GM21619 (cell line): ENCODE measurements at regions not wholly inside any gene's neighbourhood (a gene's known extent, or its start where the extent isn't known, plus 50 kb on each side); places are given as distances from the start of the nearest gene placed in this dataset.

Source experiments
- ATAC-seq: cut with Tn5 transposase; IDR thresholded peaks from one replicate; pipeline ENCODE4 v1.9.1; 2021; ENCODE audit not compliant: unreplicated experiment

DNA sequence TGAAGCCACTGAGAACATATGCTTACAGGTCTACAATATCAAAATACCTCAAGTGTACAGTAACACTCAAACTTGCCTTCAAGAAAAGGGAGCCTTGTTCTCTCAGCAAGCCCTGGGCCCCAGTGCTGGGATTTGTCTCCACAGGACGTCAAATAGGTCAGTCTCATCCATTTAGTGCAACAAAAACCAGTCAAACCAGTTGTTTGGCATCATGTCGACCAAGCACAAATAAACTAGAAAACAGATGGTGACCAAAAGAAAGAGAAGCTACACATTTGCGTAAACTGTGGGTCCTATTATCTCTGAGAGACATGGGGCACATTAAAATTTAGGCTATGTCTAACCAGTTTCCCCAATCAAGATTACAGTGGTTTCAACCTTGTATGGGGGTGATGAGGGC, 182.6 kb upstream of the PKDCC start:
- no peak for ATAC-seq

DNA sequence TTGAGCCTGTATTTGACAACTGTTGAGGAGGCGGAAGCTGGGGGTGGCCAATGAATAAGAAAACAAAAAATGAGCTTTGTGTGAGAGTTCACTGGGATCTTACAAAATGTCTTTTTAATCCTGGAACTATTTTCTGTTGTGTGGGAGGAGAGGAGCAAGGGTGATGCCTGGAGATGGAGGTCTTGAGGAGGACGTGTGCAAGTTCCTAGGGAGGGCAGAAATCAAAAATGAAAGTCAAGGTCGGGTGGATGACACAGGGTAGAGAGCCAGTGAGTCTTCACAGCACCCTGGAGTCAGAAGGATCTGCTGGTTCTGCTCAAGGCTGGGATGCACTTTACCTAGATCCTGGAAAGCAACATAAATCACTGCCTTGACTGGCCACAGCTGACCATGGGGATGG, 180.3 kb upstream of the PKDCC start:
- no peak for ATAC-seq

DNA sequence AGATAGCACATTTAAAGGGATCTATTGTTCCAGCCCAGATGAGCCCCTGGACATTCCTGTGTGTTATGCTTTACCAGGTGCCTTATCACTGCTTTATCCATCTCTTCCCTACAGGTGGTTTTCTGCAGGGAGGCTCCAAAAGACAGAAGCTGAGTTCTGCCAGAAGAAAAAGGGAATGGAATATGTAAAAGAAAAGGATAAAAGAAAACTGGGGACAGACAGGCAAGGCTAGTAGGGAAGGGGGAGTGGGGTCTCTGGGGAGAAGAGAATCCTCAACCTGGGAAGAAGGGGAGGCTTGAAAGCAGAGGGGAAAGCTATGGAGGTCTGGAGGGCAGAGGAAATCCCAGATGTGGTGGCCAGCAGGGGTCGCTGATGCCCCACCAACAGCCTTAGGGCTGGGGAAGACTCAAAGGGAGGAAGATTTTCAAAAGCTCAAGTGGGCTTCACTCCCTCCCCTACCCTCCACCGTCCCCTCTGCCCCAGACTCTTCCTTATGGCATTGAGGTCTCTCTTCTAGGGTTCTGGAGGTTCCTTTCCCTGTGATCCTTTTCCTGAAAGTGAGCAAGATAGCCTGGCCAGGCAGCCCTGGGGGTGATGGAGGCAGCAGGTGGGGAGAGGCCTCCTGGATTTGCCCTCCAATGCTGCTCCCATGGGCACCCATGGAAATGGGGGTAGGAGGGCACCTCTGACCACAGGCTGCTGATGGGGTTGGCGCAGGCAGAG, 178.1 kb upstream of the PKDCC start:
- peak; percentile 56 for ATAC-seq

DNA sequence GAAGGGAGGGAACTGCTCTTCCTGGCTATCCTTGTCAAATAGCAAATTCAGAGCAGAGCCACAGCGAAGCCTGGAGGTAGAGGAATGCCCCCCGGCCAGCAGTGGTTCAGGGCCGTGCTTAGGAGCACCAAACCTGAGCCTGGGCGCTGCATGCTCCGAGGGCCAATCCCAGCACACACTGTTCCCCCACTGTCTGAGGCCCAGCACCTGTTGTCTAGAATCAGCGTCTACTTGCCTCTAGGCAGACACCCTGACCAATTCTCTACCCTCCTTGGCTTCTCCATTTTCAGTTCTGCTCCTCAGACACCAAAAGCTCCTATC, 177.6 kb upstream of the PKDCC start:
- no peak for ATAC-seq

DNA sequence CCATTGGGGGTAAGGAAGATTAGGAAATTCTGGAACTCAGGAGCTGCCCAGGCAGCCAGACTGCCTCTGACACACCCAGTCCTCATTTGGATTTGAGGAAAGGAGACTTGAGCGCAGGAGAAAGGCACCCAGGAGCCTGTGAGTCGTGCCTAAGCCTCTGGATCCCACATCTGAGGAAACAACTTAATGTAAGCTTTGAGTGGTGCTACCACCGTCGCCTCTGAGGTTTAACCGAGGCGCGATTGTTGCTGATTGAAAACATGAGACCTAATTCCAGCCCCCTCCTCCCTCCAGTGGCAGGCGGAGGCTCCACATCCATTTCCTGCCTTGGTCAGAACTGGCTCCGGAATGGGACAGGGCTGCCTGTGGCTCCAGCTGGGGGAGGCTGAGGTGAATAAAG, 176.7 kb upstream of the PKDCC start:
- no peak for ATAC-seq

DNA sequence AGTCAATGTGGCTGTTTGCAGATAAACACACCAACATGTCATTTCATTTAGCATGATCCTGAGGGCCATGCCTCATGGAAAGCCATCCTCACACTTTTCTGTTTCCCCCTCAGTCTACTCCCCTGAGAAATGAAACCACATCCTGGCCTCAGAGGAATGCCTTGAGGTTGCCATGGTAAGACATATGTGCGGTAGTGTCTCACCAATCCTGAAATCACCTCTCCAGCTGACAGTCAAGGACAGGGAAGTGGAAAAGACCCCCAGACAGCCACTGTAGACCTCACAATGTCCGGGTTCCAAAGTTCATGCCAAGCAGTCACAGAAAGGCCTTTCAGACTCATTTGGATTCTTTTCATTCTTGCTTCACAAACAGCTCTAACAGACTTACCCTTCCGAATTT, 175.2 kb upstream of the PKDCC start:
- no peak for ATAC-seq

DNA sequence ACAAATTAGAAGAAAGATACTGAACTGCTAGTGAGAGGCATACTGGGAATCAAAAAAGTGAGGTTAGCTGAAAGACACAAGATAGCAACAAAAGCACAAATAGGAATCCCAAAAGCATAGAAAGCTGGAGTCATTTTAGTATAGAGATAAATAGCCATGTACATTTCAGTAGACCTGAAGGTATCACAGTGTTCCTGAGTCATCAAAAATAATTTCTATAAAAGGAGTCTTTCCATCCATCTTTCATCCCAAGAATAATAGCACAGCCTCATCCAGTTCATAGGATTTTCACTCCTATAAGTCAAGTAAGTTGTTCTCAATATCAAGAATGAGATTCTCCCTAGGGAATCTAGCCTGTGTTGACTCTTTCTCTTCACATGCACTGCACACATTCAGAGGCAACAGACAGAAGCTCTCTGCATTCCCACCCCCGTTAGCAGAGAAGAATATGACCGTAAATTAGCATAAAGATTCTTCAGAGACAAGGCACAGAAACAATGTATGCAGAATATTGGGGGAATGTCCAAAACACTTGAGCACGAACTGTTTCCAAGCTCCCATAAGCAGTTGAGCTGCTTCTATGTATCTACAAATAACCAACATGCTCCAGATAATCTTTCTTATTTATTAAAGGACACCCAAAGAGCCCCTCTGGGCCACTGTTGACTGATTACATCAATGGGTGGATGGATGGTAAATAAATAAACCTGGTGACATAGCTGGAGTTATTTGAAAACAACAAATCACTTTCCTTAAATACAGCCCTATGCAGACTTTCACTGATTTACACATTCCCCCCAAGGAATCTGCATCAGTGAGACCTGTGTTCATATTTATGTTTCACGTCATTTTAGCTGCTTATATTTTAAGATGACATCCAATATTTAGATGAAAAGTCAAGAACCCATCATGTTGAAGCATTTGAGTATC, 174.5 kb upstream of the PKDCC start:
- ATAC-seq = no peak

DNA sequence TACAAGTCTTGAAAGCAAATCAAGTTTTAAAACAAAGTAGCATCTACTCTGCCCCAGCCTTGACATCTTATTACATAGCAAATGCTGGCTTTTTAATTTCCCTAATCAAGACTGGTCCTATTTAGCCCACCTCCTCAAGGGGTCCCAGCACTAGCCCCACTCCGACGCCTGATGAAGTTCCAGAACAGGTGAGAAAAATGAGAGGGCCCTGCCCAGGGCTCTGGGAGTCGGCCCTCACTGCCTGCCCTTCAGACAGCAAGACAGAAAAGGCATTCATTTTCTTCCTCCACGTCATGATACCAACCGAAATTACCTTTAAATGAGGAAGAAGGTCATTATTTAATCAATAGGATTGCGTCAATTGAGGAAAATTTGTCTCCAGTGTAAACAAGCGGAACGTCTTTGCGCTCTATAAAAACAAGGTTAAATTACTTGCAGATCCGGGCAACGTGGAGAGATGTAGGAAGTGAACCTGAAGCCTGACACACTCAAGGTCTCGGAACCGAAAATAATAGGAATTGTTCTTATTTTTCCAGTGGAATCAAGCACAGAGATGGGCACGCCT, 170.6 kb upstream of the PKDCC start:
- ATAC-seq = no peak

DNA sequence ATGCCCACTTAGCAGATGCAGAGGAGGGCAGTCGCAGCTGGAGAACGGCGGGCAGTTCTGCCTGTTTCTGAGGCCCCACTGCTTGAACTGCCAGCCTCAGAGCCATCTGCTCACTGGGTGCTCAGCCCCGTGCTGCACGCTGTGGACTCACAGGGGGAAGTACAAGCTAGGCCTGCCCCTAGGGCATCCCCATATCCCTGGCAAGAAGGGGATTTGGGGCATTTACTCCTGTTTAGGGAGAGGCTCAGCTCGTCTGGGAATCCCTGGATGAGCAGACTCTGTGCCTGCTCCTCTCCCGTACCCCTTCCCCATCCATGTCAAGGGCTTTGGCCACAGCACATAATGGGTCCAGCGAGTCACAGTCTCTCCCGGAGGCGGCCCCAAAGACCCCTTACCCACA, 169.8 kb upstream of the PKDCC start:
- ATAC-seq = no peak

DNA sequence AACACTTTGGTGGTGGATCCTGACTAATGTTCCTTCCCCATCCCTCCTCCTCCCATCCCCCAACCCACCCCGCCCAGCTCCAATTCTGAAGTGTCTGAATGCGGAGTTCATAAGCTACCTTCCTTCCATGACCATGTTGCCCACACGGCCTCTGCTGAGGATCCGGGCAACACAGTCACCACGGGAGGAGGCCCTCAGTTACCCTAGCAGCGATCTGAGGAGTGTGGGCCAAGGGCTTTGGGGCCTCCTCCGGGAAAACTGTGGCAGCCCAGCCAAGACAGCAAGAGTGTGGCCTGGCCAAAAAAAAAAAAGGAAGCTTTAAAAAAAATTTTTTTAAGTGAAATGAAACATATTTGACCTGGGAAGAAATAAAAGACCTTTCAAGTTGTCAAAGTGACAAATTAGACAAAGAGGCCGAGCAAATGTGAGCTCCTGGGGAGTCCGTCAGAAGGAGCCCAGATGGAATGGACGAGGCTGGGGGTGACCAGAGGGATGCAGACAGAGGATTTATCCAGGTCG, 169.0 kb upstream of the PKDCC start:
- ATAC-seq = no peak

DNA sequence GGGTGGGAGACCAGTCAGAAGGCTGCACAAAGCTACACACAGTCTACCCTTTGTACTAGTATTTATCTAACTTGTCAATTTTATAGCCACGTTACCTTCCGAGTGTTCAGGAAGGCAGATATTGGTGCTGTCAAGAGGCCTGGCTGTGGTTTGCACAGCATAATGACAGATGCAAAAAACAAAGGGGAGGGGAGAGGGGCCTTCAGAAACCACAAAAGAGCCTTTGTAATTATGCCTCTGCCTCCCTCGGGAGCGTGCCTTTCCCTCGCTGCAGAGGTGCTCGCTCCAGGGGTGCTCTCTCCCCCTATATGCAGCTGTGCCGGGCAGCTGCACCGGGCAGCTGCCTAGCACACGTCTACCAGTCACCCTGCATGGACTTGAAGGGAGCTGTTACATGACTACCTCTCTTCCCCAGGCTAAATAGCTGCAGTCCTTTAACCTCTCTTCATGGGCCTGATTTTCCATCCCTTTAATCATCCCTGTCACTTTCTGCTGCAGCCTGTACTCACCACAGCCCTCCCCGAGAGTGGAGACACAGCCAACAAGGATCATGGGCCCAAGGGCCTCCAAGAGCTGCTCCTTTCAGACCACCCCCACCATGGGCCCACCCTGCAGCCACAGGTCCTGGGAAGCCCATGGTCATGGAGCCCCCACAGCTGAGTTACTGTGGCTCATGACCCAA, 168.4 kb upstream of the PKDCC start:
- no peak for ATAC-seq

DNA sequence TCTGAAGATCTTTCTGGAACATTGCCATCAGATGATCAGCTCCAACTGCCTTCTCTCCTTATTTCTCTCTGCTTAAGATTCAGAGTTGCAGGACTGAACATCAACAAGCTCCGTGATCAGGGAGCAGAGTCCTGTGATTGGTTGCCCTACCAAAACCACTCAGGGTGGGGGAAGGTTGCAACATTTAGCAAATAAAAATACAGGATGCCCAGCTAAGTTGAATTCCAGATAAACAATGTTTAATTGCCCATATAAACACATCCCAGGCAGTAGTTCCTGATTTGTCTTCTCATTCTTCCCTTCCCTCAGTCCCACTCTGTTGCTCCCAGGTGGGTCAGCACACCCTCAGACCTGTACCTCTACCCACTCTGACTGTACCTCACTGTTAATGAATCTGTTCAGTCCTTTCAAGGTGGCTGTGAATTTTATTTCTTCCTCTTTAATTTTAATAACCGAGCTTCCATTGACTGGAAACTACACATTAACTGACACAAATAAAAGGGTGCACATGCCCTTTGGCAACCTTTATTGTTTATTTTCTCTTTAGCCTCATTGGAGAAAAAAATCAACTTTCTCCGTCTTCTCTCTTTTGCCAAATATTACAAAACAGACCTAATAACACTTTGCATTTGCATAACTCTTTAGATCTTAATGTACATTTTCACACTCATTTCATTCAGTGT, 167.1 kb upstream of the PKDCC start:
- no peak for ATAC-seq

DNA sequence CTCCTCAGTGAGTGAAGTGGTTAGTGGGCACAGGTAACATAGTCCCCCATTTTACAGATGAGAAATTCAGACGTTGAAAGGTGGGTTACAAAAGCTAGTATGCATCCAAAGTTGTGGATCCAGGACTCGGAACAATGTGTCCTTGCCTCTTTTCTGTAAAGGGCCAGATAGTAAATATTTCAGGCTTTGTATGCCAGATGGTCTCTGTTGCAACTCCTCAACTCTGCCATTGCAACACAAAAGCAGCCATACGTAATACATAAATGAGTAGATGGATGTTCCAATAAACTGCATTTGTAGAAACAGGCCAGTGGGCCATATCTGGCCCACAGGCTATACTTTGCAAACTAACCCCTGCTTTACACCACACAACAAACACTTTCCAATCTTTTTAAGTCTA, 166.6 kb upstream of the PKDCC start:
- ATAC-seq = no peak

DNA sequence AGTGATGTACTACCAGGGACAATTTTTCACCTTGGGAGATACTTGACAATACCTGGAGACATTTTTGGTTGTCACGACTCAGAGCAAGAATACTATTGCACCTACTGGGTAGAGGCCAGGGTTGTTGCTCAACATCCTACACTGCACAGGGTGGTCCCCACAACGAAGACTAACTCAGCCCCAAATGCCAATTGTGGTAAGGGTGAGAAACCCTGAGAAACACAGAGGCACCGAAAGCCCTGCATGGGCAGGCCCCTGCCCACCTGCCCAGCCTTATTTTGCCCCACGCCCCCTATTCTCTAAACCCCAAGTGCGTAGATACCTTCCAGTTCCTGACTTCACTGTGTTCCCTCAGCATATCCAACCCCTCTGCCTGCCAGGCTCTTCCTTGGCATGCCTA, 163.1 kb upstream of the PKDCC start:
- ATAC-seq = no peak

DNA sequence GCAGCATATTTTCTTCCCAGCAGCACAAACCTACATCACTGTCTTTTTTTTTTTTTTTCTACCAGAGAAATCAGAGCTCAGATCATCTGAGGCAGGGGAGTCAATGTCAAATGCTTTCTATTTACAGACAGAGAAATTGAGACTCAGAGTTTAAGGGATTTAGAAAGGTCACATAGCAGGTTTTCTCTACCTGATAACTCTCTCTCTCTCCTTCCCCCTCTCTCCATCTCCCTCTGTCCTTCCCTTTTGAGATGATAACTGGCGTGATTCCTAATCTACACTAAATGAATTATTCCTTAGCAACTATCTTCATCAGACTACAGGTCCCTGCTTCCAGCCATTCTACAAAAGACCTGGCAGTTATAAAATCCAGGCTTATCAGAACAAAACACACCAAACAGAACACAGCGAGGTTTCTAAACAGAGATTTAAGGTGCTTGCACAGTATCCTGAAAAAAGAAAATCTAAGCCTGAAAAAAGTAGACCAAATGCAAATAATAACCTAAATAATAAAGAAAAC, 161.6 kb upstream of the PKDCC start:
- no peak for ATAC-seq

DNA sequence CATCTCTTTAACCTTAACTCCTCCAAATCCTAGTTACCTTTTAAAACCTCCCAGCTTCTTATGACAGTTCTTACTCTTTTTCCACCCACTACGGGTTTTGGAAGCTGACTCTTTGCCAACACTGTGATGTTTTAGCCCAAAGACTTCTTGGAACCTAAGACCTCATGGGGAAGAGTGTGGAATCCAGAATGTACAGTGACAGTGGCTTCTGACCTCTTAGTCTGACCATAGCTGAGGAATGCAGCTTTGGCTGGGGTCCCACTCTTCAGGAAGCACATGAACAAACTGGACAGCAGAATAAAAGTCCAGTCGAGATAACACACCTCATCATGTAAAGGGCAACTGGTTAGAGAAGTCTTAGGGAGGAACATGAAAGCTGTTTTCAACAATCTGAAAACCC, 161.1 kb upstream of the PKDCC start:
- ATAC-seq = no peak

DNA sequence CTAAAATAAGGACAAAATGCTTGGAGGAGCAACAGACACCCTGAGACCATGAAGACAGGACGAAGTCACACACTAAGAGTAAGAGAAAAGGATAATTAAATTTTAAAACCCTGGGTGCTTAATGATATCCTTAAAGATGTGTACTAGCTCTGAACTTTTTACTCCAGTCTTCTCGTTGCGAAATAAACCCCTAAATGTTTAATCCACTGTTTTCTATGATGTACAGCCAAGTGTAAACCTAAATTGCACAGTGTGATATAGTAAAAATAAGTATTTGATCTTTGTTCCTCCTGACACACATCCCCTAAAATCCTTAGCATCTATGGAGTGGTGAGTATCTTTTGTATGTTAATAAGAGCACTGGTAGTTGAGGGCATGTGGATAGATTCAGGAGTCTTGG, 157.5 kb upstream of the PKDCC start:
- ATAC-seq = no peak

DNA sequence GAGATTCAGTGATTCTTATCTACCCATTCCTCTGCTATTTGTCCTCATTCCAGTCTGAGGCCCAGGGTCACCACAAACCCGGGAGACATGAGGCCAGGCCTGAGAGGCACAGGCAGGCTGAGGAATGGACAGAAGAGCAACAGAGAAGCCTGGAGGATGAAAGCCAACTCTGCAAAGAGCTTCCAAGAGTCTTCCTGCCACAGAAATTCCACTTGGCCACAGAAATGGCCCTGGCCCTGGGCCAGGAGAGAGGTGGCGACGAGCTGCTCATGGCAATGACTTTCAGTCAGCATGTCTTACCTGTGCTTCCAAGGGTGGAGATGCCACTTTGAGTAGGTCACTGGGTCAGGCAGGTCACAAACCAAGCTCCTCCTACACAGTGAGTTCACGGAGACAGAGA, 155.3 kb upstream of the PKDCC start:
- ATAC-seq = no peak

DNA sequence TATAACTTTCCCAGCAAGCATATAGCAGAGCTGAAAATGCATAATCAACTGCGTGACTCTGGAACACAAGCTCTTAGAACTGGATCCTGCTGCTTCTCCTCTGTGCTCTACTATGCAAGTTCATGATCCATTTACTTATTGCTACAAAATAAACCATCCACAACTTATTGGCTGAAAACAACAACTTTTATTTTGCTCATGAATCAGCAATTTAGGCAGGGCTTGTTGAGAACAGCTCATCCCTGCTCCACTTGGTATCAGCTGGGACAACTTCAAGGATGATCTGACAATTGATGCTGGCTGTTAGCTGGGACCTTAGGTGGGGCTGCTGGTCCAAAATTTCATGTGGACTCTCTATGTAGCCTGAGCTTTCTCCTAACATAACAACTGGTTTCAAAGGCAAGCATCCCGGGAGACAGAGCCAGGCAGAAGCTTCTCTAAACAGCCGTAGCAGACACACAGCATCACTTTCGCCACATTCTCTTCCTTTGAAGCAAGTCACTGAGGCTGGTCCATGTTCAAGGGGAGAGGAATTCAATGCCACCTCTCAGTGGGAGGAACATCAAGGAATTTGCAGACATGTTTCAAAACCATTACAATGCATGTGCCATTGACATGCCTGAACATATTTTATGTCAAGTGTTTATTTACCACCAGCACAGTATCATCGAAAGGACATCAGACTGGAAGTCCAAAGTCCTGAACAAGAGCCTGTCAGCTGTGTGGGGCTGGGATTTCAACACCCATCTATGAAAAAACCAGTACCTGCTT, 153.1 kb upstream of the PKDCC start:
- ATAC-seq = no peak

DNA sequence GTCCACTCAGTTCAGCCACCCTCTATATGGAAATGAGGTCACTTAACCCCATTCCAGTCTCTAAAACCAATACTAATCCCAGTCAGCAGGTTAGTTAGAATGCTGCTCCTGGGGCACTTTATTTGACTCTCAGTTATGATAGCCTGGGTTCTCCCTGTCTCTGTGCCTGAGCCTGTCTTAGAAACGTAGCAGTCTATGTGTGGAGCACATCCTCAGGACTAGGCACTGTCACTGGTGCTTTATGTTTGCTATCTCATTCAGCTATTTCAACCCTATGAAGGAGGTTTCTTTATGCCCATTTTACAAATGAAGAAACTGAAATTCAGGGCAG, 152.5 kb upstream of the PKDCC start:
- no peak for ATAC-seq
